Mucosa of gallbladder (tissue), 1 donor: ENCODE measurements at regions not wholly inside any gene's neighbourhood (a gene's known extent, or its start where the extent isn't known, plus 50 kb on each side); places are given as distances from the start of the nearest gene placed in this dataset.
"Not testable (repeated sequence)": the region's sequence is repeated elsewhere in the genome, so short reads cannot be mapped to it uniquely, and the experiment has no call there.

ENCODE experiments used
- DNase-seq: peaks from one replicate; pipeline ENCODE4 v3.0.0-alpha.2; 2020; ENCODE audit warnings: low spot score
- donor health status: DM: no; HTN: no; CAD: no.

DNA sequence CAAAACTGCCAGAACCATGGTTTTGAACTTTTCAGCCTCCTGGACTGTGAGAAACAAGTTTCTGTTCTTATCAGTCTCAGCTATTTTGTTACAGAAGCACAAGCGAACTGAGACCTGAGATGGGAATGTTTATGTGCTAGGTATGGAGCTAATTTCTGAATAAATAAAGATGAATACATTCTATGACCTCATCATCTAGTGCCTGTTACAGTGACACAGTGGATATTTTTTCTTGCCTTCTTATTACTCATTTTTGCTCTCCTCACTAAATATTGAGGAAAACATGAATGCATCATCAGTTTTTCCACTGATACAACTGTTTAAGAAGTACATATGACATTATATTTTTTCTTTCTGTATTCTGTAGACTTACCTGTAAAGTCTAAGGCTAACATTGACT, 601.9 kb upstream of the TPTE start:
- DNase-seq, result not testable (repeated sequence)

DNA sequence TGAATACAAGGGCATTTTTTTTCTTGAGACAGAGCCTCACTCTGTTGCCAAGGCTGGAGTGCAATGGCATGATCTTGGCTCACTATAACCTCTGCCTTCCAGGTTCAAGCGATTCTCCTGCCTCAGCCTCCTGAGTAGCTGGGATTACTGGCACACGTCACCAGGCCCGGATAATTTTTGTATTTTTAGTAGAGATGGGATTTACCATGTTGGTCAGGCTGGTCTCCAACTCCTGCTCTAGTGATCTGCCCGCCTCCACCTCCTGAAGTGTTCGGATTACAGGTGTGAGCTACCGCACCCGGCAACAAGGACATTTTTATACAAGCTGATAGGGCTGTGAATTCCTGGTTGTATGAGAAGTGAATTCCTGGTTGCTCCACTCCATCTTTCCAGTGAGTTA, 577.7 kb upstream of the TPTE start:
- not testable (repeated sequence) for DNase-seq

GRCh38 chr21:9946057-9946456, 575.3 kb upstream of the TPTE start:
- DNase-seq, result not testable (repeated sequence)

DNA sequence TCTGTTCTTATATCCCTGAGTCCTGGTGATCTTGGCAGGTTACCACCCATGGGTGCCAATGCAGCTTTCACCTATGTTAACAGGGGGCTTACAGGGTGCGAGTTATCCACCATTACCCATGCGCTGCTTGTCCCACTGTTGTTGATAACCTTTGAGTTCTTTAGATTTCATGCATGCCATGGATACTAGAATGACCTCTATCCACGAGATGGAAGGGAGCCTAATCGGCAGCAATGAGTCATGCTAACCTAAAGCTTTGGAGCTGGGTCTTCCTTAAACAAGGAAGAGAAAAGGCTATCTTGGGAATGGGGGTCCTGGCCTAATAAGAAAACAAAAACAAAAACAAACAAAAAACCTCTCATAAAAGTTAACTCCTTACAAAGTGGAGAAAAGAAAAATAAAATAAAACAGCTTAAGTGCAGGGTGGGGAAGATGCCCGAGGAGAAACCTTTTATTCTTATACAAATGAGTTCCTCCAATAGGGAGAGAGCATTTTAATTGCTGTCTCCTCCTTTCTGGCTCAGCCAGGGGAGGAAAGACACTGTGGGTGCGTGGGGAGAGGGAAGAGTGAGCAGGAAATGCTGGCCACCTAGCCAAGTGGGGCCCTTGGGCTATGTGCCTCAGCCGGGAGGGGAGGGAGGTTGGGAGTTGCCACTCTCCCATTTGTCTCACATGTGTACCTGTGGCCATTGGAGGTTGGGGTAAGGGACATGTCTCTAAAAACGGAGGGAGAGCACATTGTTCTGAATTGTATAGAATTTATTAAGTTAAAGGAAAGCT, 571.7 kb upstream of the TPTE start:
- not testable (repeated sequence) for DNase-seq

DNA sequence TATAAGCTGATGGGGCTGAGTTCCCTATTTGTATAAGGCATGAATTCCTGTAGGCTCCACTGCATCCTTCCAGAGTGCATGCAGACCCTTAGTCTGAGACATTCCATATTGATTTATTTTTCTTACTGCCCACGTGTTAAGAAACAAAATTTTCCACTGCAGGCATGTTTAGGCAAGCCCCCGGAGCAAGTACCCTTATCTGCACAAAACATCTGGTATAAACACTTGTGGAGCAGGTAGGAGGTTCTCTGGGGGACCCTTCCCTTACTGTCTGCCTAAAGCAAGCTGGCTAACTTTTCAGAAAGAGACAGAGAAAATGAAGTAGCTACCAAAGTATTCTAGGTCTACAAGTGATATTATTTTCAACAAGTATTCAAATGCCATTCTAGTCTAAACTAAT, 571.0 kb upstream of the TPTE start:
- DNase-seq, result not testable (repeated sequence)

DNA sequence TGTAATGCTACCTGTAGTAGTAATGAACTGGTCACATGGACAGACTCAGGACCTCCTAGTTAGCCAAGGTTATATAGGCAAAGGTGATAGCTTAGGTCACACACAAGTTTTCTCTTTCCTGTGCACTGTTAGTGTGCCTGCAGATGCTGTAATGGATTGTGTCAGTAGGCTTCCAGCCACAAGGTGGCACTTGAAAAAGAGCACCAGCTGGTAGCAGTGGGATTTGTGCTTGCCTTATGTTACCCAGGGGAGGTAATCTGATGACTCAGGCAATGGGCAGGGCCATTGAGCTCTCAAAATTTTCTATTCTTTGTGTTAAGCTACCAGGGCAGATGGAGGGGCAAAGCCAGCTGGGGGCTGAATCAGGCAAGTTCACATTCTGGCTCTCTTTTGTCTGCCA, 562.6 kb upstream of the TPTE start:
- DNase-seq, result not testable (repeated sequence)

GRCh38 chr21:9959220-9959964, 562.0 kb upstream of the TPTE start:
- DNase-seq, result not testable (repeated sequence)

- not testable (repeated sequence) for DNase-seq
Measured at GRCh38 chr21:9969399-9969798, 552.0 kb upstream of the TPTE start.

GRCh38 chr21:9972018-9972417, 549.4 kb upstream of the TPTE start:
- not testable (repeated sequence) for DNase-seq

- not testable (repeated sequence) for DNase-seq
Measured at GRCh38 chr21:9978371-9978770, 543.0 kb upstream of the TPTE start.

- DNase-seq, result not testable (repeated sequence)
Measured at GRCh38 chr21:9997507-9997906, 523.9 kb upstream of the TPTE start.

- DNase-seq, result not testable (repeated sequence)
Measured at GRCh38 chr21:10002762-10003313, 518.5 kb upstream of the TPTE start.

DNA sequence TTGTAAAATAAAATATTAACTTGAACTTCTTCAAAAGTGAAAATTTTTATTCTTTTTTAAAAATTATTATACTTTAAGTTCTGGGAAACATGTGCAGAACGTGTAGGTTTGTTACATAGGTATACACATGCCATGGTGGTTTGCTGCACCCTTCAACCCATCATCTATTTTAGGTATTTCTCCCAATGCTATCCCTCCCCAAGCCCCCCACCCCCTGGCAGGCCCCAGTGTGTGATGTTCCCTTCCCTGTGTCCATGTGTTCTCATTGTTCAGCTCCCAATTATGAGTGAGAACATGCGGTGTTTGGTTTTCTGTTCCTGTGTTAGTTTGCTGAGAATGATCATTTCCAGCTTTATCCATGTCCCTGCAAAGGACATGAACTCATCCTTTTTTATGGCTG, 515.6 kb upstream of the TPTE start:
- not testable (repeated sequence) for DNase-seq

DNA sequence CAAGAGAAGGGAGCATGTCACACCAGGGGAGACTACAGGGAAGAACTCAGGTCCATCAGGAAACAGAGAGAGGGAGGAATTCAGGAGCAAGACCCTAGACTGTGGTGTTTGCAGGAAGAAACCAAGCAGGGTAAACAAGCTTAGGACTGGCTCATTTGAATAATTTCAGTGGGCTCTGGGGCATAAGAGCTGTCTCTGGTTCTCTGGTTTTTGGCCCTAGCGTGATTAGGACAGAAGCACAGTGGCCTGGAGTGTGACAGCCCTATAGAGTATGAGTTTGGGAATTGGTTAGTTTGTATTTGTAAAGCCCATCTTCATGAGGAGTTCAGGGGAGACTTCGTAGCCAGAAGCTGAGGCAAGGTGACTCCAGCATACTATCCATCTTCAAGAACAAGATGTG, 504.4 kb upstream of the TPTE start:
- DNase-seq, result not testable (repeated sequence)

- not testable (repeated sequence) for DNase-seq
Measured at GRCh38 chr21:10017757-10018156, 503.6 kb upstream of the TPTE start.

DNA sequence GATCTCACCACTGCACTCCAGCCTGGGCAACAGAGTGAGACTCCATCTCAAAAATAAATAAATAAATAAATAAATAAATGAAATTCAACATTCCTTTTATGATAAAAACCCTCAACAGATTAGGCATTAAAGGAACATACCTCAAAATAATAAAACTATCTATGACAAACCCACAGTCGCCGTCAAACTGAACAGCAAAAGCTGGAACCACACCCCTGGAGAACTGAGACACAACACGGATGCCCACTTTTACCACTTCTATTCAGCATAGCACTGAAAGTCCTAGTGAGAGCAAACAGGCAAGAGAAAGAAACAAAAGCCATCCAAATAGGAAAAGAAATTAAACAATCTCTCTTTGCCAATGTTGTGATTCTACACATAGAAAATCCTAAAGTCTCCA, 499.9 kb upstream of the TPTE start:
- not testable (repeated sequence) for DNase-seq

DNA sequence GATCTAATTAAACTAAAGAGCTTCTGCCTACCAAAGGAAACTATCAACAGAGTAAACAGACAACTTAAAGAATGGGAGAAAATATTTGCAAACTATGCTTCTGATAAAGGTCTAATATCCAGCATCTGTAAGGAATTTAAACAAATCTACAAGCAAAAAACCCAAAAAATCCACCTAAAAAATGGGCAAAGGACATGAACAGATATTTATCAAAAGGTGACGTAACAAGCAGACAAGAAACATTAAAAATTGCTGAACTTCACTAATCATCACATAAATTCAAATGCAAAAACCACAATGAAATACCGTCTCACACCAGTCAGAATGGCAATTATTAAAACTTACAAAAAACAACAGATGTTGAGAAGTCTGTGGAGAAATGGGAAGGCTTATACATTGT, 498.6 kb upstream of the TPTE start:
- DNase-seq, result not testable (repeated sequence)
